ENCODE measurements at regions not wholly inside any gene's neighbourhood (a gene's known extent, or its start where the extent isn't known, plus 50 kb on each side); places are given as distances from the start of the nearest gene placed in this dataset.

DNA sequence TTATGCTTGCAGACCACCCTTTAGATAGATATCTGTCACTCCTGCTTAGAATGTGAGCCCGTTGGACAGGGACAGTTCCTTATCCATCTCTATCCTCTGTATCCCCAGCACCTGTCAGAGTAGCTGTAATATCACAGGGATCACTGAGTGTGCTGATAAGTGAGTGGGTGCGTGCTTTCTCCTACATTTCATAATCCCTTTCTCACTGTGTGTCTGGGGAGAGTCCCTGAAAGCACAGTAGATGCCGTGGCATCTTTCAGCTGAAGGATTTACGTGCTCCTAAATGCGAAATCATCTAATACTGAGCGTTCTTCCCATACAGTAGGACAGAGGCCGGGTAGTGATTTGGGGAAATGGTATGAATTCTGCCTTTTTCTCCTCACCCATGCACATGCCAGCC lies 198.9 kb upstream of the SASH1 start:
- no peak for TF ChIP-seq CTCF (IDR thresholded peaks at IDR 0.05; ENCODE audit: low read depth, low read length)
- Histone ChIP-seq H3K4me1 (ENCODE audit: low read depth) (no peaks in the 10 kb centered on the region), H3K9me3 (ENCODE audit: low read depth) (no peaks in the 10 kb centered on the region), H3K36me3 (no peaks in the 10 kb centered on the region), H3K27me3 (no peaks in the 10 kb centered on the region), H3K27ac (no peak overlapping the region), H3K4me3 (no peak overlapping the region)
- DNase-seq (ENCODE audit: low read depth in 1 of 2, low spot score in 1 of 2) = no peak

GRCh38 chr6:148144917-148145521 lies 197.6 kb upstream of the SASH1 start:
- peak; percentile 84 to 88 for DNase-seq (ENCODE audit: low read depth in 1 of 2, low spot score in 1 of 2)
- Histone ChIP-seq H3K27me3 (no peaks in the 10 kb centered on the region), H3K27ac (no peak overlapping the region), H3K36me3 (no peaks in the 10 kb centered on the region), H3K4me1 (ENCODE audit: low read depth) (no peaks in the 10 kb centered on the region), H3K9me3 (ENCODE audit: low read depth) (no peaks in the 10 kb centered on the region), H3K4me3 (no peak overlapping the region)
- TF ChIP-seq CTCF (IDR thresholded peaks at IDR 0.05; ENCODE audit: low read depth, low read length) = peak; percentile 91

GRCh38 chr6:148146717-148147462 lies 195.7 kb upstream of the SASH1 start:
- Histone ChIP-seq H3K27ac (no peak overlapping the region), H3K36me3 (no peaks in the 10 kb centered on the region), H3K4me3 (no peak overlapping the region), H3K9me3 (ENCODE audit: low read depth) (no peaks in the 10 kb centered on the region), H3K27me3 (no peaks in the 10 kb centered on the region), H3K4me1 (ENCODE audit: low read depth) (no peaks in the 10 kb centered on the region)
- TF ChIP-seq CTCF (IDR thresholded peaks at IDR 0.05; ENCODE audit: low read depth, low read length) = no peak
- DNase-seq (ENCODE audit: low read depth in 1 of 2, low spot score in 1 of 2) = peak in 1 of 2 donors; percentile 23

DNA sequence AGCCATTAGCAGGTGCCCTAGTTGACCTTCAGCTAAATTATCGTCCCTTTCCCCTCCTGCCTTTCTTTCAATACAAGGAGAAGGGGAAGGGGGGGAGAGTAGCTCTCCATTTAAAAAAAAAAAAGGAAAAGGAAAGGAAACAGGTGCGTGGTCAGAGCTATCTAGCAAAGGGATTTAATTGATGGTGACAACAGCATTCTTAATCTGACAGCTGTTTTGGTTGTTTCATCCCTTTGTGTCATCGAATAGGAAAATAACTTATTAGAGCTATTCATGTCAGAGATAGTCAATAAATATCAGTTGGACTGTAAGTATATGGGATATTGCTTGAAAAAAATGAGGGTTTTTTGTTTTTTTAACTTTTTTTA lies 195.2 kb upstream of the SASH1 start:
- no peaks in the 10 kb centered on the region for H3K27me3 ChIP-seq
- H3K9me3 ChIP-seq (ENCODE audit: low read depth) = no peaks in the 10 kb centered on the region
- H3K27ac ChIP-seq = no peak overlapping the region
- H3K4me1 ChIP-seq (ENCODE audit: low read depth) = no peaks in the 10 kb centered on the region
- no peak for DNase-seq (ENCODE audit: low read depth in 1 of 2, low spot score in 1 of 2)
- no peak for TF ChIP-seq CTCF (IDR thresholded peaks at IDR 0.05; ENCODE audit: low read depth, low read length)
- no peaks in the 10 kb centered on the region for H3K36me3 ChIP-seq
- H3K4me3 ChIP-seq = no peak overlapping the region

GRCh38 chr6:148151896-148152643 lies 190.6 kb upstream of the SASH1 start:
- Histone ChIP-seq H3K27me3 (no peaks in the 10 kb centered on the region), H3K4me1 (ENCODE audit: low read depth) (no peaks in the 10 kb centered on the region), H3K9me3 (ENCODE audit: low read depth) (no peaks in the 10 kb centered on the region), H3K4me3 (no peak overlapping the region), H3K27ac (no peak overlapping the region), H3K36me3 (no peaks in the 10 kb centered on the region)
- no peak for DNase-seq (ENCODE audit: low read depth in 1 of 2, low spot score in 1 of 2)
- TF ChIP-seq CTCF (IDR thresholded peaks at IDR 0.05; ENCODE audit: low read depth, low read length) = no peak

Measured in cardiac muscle cell (in vitro differentiated cells and primary cell).